PC-3 (cell line): ENCODE measurements at regions not wholly inside any gene's neighbourhood (a gene's known extent, or its start where the extent isn't known, plus 50 kb on each side); places are given as distances from the start of the nearest gene placed in this dataset.

Experiments used
- ATAC-seq: fragments of 200-7000 bp; cut with Tn5 transposase; 2 replicates; pipeline ENCODE4 v1.9.1; 2020; ENCODE audit warnings: mild to moderate bottlenecking, moderate library complexity
- BruUV-seq: library from RNA; stranded (reverse); fragments of 400-500 nt; replicated peaks from 2 replicates; lab custom pipeline; 2021; lab: Mats Ljungman, UMichigan
- CTCF ChIA-PET: fragments of 300-600 bp; sonication (Branson Sonifier 250); formaldehyde crosslinking; loops from one replicate; lab custom pipeline; 2022; ENCODE audit warnings: antibody characterized with exemption; lab: Charles Lee
- POLR2A ChIA-PET: fragments of 300-600 bp; sonication (Branson Sonifier 250); formaldehyde crosslinking; loops from one replicate; lab custom pipeline; 2022; ENCODE audit warnings: antibody characterized with exemption; ENCODE audit not compliant: unreplicated experiment; lab: Charles Lee
- DNase-seq: peaks from one replicate; pipeline ENCODE4 v3.0.0-alpha.2; 2015
- H2AFZ ChIP-seq: fragments of 300-600 bp; sonication (generic); 2 replicates; pipeline ENCODE4 v1.6.0; 2016; ENCODE audit warnings: antibody characterized with exemption, low read length
- H3F3A ChIP-seq: fragments of 300-600 bp; sonication (generic); one replicate; pipeline ENCODE4 v1.6.0; 2017; ENCODE audit warnings: antibody characterized with exemption, low read length, control low read depth, mild to moderate bottlenecking; ENCODE audit not compliant: unreplicated experiment
- H3K27ac ChIP-seq: fragments of 300-600 bp; sonication (generic); 2 replicates; pipeline ENCODE4 v1.5.1; 2016; ENCODE audit warnings: mild to moderate bottlenecking, low read length
- H3K27me3 ChIP-seq: fragments of 300-600 bp; sonication (generic); 2 replicates; pipeline ENCODE4 v1.6.1; 2016; ENCODE audit warnings: low read length, mixed read lengths
- H3K36me3 ChIP-seq: fragments of 300-600 bp; sonication (generic); 2 replicates; pipeline ENCODE4 v1.6.1; 2016; ENCODE audit warnings: low read depth, mixed run types, low read length, mixed read lengths
- H3K4me1 ChIP-seq: fragments of 300-600 bp; sonication (generic); 2 replicates; pipeline ENCODE4 v1.5.1; 2016; ENCODE audit warnings: low read length; ENCODE audit not compliant: insufficient read depth
- H3K4me2 ChIP-seq: fragments of 300-600 bp; sonication (generic); 2 replicates; pipeline ENCODE4 v1.6.0; 2016; ENCODE audit warnings: low read length
- H3K4me3 ChIP-seq: fragments of 300-600 bp; sonication (generic); 2 replicates; pipeline ENCODE4 v1.5.1; 2016; ENCODE audit warnings: mild to moderate bottlenecking, low read length, mixed read lengths
- H3K79me2 ChIP-seq: fragments of 300-600 bp; sonication (generic); 2 replicates; pipeline ENCODE4 v1.6.1; 2017; ENCODE audit warnings: low read length, mixed read lengths
- H3K9ac ChIP-seq: fragments of 300-600 bp; sonication (generic); 2 replicates; pipeline ENCODE4 v1.6.0; 2016; ENCODE audit warnings: mild to moderate bottlenecking, low read length
- H3K9me2 ChIP-seq: fragments of 300-600 bp; sonication (generic); replicated peaks from 2 replicates; pipeline ENCODE4 v1.6.1; 2016; ENCODE audit warnings: mixed run types, low read length, mixed read lengths
- H3K9me3 ChIP-seq: fragments of 300-600 bp; sonication (generic); 2 replicates; pipeline ENCODE4 v1.6.1; 2016; ENCODE audit warnings: low read length, mixed read lengths
- H4K20me1 ChIP-seq: fragments of 300-600 bp; sonication (generic); 2 replicates; pipeline ENCODE4 v1.6.1; 2016; ENCODE audit warnings: low read length, mixed read lengths
- CTCF ChIP-seq: fragments of 300-600 bp; sonication (generic); conservative IDR thresholded peaks from 2 replicates; pipeline ENCODE4 v1.5.1; 2017; ENCODE audit warnings: antibody characterized with exemption, low read depth, mild to moderate bottlenecking, low read length
- EZH2 ChIP-seq: fragments of 300-600 bp; sonication (generic); IDR thresholded peaks from one replicate; pipeline ENCODE4 v1.6.1; 2017; ENCODE audit warnings: antibody characterized with exemption, mild to moderate bottlenecking, low read length; ENCODE audit not compliant: unreplicated experiment
- EZH2phosphoT487 ChIP-seq: fragments of 300-600 bp; sonication (generic); IDR thresholded peaks from 2 replicates; pipeline ENCODE4 v1.6.1; 2018; ENCODE audit warnings: mild to moderate bottlenecking, antibody characterized with exemption, low read length, borderline replicate concordance
- intact Hi-C: fragments of 100-400 bp; cut with micrococcal nuclease; formaldehyde crosslinking; loops from 2 replicates; pipeline ENCODE4 v1.9.0; 2023

- Histone ChIP-seq H3K4me1 (no peaks in the 10 kb centered on the region), H3K9me2 (no peaks in the 10 kb centered on the region), H3K4me2 (no peak overlapping the region), H3K4me3 (no peak overlapping the region), H3K27ac (no peak overlapping the region), H4K20me1 (no peaks in the 10 kb centered on the region), H3K79me2 (no peaks in the 10 kb centered on the region), H3K36me3 (no peaks in the 10 kb centered on the region), H3K27me3 (peaks cover 52% of the 10 kb centered on the region), H3K9me3 (no peaks in the 10 kb centered on the region), H3K9ac (no peak overlapping the region), H3F3A (no peaks in the 10 kb centered on the region), H2AFZ (no peak overlapping the region)
- TF ChIP-seq EZH2 (no peak), EZH2phosphoT487 (no peak), CTCF (no peak)
- POLR2A ChIA-PET, result no interaction called here
- ATAC-seq (no peak), DNase-seq (no peak)
- CTCF ChIA-PET, result no interaction called here
- intact Hi-C loops, result no loop called here
- BruUV-seq, result no TSS peak
Measured at GRCh38 chr10:125559210-125559609, 123.8 kb downstream of the TEX36 start.

- TF ChIP-seq CTCF, result no peak
- Histone ChIP-seq H3F3A (no peaks in the 10 kb centered on the region), H2AFZ (no peak overlapping the region), H3K36me3 (no peaks in the 10 kb centered on the region), H3K4me1 (no peaks in the 10 kb centered on the region), H3K27ac (no peak overlapping the region), H3K79me2 (no peaks in the 10 kb centered on the region), H3K9me2 (no peaks in the 10 kb centered on the region), H3K4me3 (no peak overlapping the region), H3K9me3 (no peaks in the 10 kb centered on the region), H3K4me2 (no peak overlapping the region), H4K20me1 (no peaks in the 10 kb centered on the region), H3K9ac (no peak overlapping the region), H3K27me3 (peaks cover 57% of the 10 kb centered on the region)
- POLR2A ChIA-PET, result no interaction called here
- intact Hi-C loops, result no loop called here
- no peak for ATAC-seq
- no peak for DNase-seq
- BruUV-seq, result no TSS peak
- CTCF ChIA-PET, result no interaction called here
Measured at GRCh38 chr10:125557801-125558505, 125.0 kb downstream of the TEX36 start.

GRCh38 chr10:125557311-125557710 lies 125.7 kb downstream of the TEX36 start:
- Histone ChIP-seq H3K79me2 (no peaks in the 10 kb centered on the region), H3K27ac (no peak overlapping the region), H3K9ac (no peak overlapping the region), H3K9me2 (no peaks in the 10 kb centered on the region), H3F3A (no peaks in the 10 kb centered on the region), H3K4me2 (no peak overlapping the region), H2AFZ (no peak overlapping the region), H3K36me3 (no peaks in the 10 kb centered on the region), H3K9me3 (no peaks in the 10 kb centered on the region), H3K27me3 (peaks cover 57% of the 10 kb centered on the region), H3K4me3 (no peak overlapping the region), H3K4me1 (no peaks in the 10 kb centered on the region), H4K20me1 (no peaks in the 10 kb centered on the region)
- ChIA-PET CTCF (no interaction called here), POLR2A (no interaction called here)
- ATAC-seq, result no peak
- intact Hi-C loops, result no loop called here
- no peak for DNase-seq
- TF ChIP-seq EZH2, result no peak
- TF ChIP-seq EZH2phosphoT487, result no peak
- TF ChIP-seq CTCF, result no peak
- no TSS peak for BruUV-seq
